ENCODE measurements at regions not wholly inside any gene's neighbourhood (a gene's known extent, or its start where the extent isn't known, plus 50 kb on each side); places are given as distances from the start of the nearest gene placed in this dataset.
"Not testable (repeated sequence)": the region's sequence is repeated elsewhere in the genome, so short reads cannot be mapped to it uniquely, and the experiment has no call there.

DNA sequence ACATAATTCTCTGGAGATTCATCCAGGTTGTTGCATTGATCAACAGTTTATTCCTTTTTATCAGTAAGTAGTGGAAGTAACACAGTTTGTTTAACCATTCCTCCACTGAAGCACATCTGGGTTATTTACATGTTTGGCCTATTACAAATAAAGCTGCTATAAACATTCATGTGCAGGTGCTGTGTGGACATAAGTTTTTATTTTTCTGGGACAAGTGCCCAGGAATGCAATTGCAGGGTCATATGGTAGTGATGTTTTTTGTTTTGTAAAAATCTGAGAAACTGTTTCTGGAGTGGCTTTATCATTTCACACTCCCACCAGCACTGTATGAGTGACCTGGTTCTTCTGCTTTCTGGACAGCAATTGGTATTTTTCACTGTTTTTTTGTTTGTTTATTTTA, 505.4 kb downstream of the CCER1 start:
- H3K36me3 ChIP-seq (replicated peaks; ENCODE audit: control insufficient read depth, insufficient read depth, low read length): no peaks in the 10 kb centered on the region
- DNase-seq: no peak
- no peak overlapping the region for H3K4me3 ChIP-seq (ENCODE audit: insufficient read depth, low read depth, low read length)
- no peaks in the 10 kb centered on the region for H3K27me3 ChIP-seq (ENCODE audit: control insufficient read depth, insufficient read depth, low read length)

DNA sequence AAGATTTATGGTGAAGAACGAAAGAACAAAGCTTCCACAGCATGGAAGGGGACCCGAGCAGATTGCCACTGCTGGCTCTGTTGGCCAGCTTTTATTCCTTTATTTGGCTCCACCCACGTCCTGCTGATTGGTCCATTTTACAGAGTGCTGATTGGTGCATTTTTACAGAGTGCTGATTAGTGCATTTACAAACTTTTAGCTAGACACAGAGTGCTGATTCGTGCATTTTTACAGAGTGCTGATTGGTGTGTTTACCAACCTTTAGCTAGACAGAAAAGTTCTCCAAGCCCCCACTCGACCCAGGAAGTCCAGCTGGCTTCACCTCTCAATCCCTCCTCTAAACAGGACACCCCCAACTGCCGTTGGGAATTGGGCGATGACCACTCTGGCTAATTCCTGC, 511.5 kb downstream of the CCER1 start:
- H3K36me3 ChIP-seq (replicated peaks; ENCODE audit: control insufficient read depth, insufficient read depth, low read length); DNase-seq; H3K27me3 ChIP-seq (ENCODE audit: control insufficient read depth, insufficient read depth, low read length); H3K4me3 ChIP-seq (ENCODE audit: insufficient read depth, low read depth, low read length): not testable (repeated sequence)

DNA sequence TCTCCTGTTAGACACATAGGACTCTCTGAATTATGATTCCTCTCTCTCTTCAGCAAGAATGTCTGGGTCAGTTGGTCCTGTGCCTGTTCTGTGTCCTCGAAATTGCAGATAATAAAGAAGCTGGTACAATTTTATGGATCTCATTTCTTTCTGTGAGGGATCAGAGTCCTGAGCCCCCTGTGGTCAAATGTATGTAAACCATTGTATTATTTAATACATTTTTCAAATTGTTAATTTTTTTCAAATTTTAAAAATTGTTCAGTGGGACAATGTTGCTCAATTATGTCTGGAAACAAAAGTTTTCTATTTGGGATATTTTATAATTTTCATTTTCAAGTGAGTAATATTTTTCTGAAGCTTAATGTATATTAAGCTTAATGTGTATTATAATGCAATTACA, 513.5 kb downstream of the CCER1 start:
- no peak for DNase-seq
- Histone ChIP-seq H3K4me3 (ENCODE audit: insufficient read depth, low read depth, low read length) (no peak overlapping the region), H3K27me3 (ENCODE audit: control insufficient read depth, insufficient read depth, low read length) (no peaks in the 10 kb centered on the region), H3K36me3 (replicated peaks; ENCODE audit: control insufficient read depth, insufficient read depth, low read length) (no peaks in the 10 kb centered on the region)

DNA sequence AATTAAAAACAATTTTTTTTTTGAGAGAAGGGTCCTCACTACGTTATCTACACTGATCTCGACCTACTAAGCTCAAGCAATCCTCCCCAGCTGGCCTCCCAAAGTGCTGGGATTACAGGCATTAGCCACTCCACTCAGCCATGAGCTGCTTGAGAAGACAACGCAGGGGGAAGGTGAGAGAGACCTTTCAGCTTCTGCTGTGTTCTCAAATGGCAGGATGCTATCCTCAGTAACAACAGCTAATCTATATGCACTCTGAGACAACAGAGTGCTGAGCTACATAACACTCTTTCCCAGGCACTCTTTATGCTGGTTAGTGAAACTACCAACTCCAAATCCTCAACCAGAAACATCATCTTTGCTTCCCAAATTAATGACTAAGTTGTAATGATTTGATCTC, 526.1 kb downstream of the CCER1 start:
- H3K36me3 ChIP-seq (replicated peaks; ENCODE audit: control insufficient read depth, insufficient read depth, low read length): no peaks in the 10 kb centered on the region
- no peak for DNase-seq
- no peak overlapping the region for H3K4me3 ChIP-seq (ENCODE audit: insufficient read depth, low read depth, low read length)
- H3K27me3 ChIP-seq (ENCODE audit: control insufficient read depth, insufficient read depth, low read length): no peaks in the 10 kb centered on the region

DNA sequence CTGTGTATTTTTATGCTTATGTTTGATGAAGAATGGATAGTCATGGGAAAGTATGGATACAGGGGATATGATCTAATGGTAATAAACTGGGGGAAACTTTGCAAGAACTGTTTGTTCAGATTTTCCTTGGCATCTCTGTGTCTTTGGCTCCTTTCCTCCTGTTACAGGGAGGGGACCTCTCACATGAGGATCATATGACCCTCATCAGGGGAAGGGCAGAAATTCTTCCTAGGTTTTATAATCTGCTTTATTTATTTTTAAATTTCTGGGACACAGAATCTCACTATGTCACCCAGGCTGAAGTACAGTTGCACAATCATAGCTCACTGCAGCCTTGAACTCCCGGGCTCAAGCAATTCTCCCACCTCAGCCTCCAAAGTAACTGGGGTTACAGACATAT, 526.5 kb downstream of the CCER1 start:
- Histone ChIP-seq H3K4me3 (ENCODE audit: insufficient read depth, low read depth, low read length) (no peak overlapping the region), H3K27me3 (ENCODE audit: control insufficient read depth, insufficient read depth, low read length) (no peaks in the 10 kb centered on the region), H3K36me3 (replicated peaks; ENCODE audit: control insufficient read depth, insufficient read depth, low read length) (no peaks in the 10 kb centered on the region)
- no peak for DNase-seq

DNA sequence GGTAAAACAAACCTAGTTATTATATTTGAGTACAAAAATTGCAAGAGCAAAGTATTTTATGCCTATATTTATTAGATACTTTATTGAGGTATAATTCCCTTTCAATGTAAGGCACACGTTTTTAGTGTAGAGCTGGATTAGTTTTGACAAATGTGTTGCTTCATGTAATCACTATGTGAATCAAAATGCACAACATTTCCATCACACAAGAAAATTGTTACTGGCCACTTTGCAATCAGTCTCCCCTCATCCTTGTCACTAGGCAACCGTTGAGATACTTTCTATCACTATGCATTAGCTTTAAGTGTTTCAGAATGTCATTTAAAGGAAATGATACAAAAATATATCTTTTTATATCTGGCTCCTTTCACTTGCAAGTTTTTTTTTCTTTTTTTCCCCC, 531.0 kb downstream of the CCER1 start:
- Histone ChIP-seq H3K27me3 (ENCODE audit: control insufficient read depth, insufficient read depth, low read length) (no peaks in the 10 kb centered on the region), H3K36me3 (replicated peaks; ENCODE audit: control insufficient read depth, insufficient read depth, low read length) (no peaks in the 10 kb centered on the region), H3K4me3 (ENCODE audit: insufficient read depth, low read depth, low read length) (no peak overlapping the region)
- no peak for DNase-seq

DNA sequence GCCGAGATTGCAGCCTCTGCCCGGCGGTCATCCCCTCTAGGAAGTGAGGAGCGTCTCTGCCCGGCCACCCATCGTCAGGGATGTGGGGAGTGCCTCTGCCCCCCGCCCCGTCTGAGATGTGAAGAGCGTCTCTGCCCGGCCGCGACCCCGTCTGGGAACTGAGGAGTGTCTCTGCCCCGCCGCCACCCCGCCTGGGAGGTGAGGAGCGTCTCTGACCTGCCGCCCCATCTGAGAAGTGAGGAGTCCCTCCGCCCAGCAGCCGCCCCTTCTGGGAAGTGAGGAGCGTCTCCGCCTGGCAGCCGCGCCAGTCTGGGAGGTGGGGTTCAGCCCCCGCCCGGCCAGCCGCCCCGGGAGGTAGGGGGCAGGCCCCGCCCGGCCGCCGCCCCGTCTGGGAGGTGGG, 544.0 kb downstream of the CCER1 start:
- H3K36me3 ChIP-seq (replicated peaks; ENCODE audit: control insufficient read depth, insufficient read depth, low read length): no peaks in the 10 kb centered on the region
- DNase-seq: no peak
- no peaks in the 10 kb centered on the region for H3K27me3 ChIP-seq (ENCODE audit: control insufficient read depth, insufficient read depth, low read length)
- no peak overlapping the region for H3K4me3 ChIP-seq (ENCODE audit: insufficient read depth, low read depth, low read length)

DNA sequence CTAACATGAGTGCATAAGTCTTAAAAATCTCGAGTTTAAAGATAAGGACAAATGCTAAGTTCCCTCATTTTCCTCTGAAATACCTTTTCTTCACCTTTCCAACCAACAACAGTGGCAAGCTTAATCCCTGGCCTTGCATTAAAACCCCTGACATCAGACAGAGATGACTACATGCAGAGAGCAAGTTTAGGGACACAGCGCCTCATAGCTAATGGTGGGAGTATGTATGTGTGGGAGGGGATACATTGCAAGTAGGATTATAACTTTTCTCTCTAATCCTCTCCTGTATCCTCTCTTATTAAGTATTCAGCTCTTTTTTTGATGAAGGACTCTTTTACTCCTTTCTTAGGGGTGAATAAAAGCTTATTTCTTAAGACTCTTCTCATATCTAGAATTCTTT, 547.1 kb downstream of the CCER1 start:
- H3K4me3 ChIP-seq (ENCODE audit: insufficient read depth, low read depth, low read length): no peak overlapping the region
- no peaks in the 10 kb centered on the region for H3K27me3 ChIP-seq (ENCODE audit: control insufficient read depth, insufficient read depth, low read length)
- peak; percentile 33 for DNase-seq
- no peaks in the 10 kb centered on the region for H3K36me3 ChIP-seq (replicated peaks; ENCODE audit: control insufficient read depth, insufficient read depth, low read length)

DNA sequence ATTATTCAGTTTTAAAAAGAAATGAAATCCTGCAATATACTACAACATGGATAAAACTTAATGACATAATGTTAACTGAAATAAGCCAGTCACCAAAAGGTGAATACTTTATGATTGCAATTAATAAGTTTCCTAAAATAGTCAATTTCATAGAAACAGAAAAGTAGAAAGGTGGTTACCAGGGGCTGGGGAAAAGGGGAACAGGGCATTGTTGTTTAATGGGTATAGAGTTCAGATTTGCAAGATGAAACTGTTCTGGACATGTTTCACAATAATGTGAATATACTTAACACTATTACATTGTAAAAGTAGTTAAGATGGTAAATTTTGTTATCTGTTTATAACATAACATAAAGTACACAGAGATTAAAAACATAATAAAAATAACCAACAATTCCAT, 550.9 kb downstream of the CCER1 start:
- H3K4me3 ChIP-seq (ENCODE audit: insufficient read depth, low read depth, low read length): no peak overlapping the region
- H3K27me3 ChIP-seq (ENCODE audit: control insufficient read depth, insufficient read depth, low read length): no peaks in the 10 kb centered on the region
- no peaks in the 10 kb centered on the region for H3K36me3 ChIP-seq (replicated peaks; ENCODE audit: control insufficient read depth, insufficient read depth, low read length)
- no peak for DNase-seq

DNA sequence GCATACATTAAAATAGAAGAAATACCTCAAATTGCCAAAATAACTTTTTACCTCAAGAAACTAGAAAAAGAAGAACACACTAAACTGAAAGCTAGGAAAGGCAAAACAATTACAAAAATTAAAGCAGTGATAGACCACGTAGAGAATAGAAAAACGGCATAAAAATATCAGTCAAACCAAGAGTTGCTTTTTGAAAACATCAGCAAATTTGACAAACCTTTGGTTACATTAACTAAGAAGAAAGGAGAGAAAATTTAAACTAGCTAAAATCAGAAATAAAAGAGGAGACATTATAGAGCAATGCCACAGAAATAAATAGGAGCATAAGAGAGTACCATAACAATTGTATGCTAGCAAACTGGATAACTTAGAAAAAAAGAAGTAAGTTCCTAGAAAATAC, 553.8 kb downstream of the CCER1 start:
- Histone ChIP-seq H3K27me3 (ENCODE audit: control insufficient read depth, insufficient read depth, low read length) (no peaks in the 10 kb centered on the region), H3K4me3 (ENCODE audit: insufficient read depth, low read depth, low read length) (no peak overlapping the region), H3K36me3 (replicated peaks; ENCODE audit: control insufficient read depth, insufficient read depth, low read length) (no peaks in the 10 kb centered on the region)
- DNase-seq: no peak

DNA sequence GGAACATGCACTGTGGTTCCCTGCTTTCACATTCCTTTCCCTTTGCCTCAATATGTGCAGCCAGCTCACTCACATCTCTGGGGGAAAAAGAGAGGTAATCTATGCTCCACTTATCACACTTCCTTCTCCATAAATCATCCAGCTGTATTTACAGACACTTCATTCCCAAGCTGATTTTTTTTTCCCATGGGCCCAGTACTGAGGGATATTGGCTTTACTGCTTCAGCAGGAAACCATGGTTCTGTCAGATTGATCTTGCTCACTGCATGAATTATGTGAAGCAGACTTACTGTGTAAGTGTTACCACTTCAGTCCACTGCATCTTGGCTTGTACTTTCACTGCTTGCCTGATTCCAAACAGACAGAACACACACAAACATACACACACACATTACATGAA, 555.6 kb downstream of the CCER1 start:
- Histone ChIP-seq H3K36me3 (replicated peaks; ENCODE audit: control insufficient read depth, insufficient read depth, low read length) (no peaks in the 10 kb centered on the region), H3K4me3 (ENCODE audit: insufficient read depth, low read depth, low read length) (no peak overlapping the region), H3K27me3 (ENCODE audit: control insufficient read depth, insufficient read depth, low read length) (no peaks in the 10 kb centered on the region)
- DNase-seq: no peak

DNA sequence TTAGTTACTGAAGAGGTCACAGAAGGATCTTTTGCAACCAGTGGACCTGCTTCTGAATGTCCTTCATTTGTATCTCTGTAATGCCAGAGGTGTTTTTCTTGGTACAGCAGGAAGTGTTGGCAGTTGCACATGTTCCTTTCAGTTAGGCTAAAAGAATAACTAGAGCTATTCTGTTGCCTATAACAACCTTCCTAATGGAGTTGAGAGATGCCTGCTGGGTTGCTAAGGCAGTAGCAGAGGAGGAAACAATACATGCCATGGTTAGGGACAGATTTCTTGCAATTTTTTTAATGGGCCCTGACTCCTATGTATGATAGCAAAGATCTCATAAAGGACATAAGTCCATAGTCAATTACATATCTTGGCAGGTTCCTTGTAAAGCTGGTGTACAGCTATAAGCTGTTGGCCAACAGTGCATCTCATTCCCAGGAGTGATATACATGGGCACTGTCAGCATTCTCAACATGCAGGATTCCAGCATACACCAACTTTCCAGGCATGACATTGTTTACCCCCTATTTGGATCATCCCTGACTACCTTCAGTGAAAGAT, 556.6 kb downstream of the CCER1 start:
- no peak for DNase-seq
- no peak overlapping the region for H3K4me3 ChIP-seq (ENCODE audit: insufficient read depth, low read depth, low read length)
- H3K36me3 ChIP-seq (replicated peaks; ENCODE audit: control insufficient read depth, insufficient read depth, low read length): no peaks in the 10 kb centered on the region
- no peaks in the 10 kb centered on the region for H3K27me3 ChIP-seq (ENCODE audit: control insufficient read depth, insufficient read depth, low read length)

DNA sequence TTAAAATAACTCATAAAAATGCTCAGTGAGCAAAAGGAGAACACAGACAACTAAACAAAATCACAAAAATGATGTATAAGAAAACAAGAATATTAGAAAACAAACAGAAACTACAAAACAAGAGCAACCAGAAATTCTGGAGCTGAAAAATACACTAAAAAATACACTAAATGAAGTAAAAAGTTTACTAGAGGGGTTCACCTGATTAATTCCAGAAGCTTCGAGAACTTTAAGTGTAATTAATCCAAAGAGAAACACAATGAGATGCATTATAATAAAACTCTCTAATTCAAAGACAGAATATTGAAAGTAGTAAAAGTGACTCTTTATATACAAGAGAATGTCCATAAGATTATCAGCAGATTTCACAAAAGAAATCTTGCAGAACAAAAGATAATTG, 558.4 kb downstream of the CCER1 start:
- H3K4me3 ChIP-seq (ENCODE audit: insufficient read depth, low read depth, low read length): no peak overlapping the region
- DNase-seq: no peak
- H3K27me3 ChIP-seq (ENCODE audit: control insufficient read depth, insufficient read depth, low read length): no peaks in the 10 kb centered on the region
- H3K36me3 ChIP-seq (replicated peaks; ENCODE audit: control insufficient read depth, insufficient read depth, low read length): no peaks in the 10 kb centered on the region

DNA sequence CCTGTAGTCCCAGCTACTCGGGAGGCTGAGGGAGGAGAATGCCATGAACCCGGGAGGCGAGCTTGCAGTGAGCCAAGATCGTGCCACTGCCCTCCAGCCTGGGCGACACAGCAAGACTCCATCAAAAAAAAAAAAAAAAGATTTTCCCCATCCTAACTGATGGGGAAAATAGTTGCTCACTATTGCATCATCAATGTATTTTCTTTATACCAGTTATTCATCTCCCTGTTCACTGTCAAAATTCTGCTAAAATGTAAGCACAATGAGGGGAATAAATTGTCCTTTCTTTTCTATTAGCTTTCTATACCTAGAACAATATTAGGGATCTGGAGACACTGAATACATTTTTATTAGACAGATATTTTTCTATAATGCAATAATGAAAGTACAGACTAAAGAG, 561.3 kb downstream of the CCER1 start:
- DNase-seq: no peak
- H3K27me3 ChIP-seq (ENCODE audit: control insufficient read depth, insufficient read depth, low read length): no peaks in the 10 kb centered on the region
- H3K4me3 ChIP-seq (ENCODE audit: insufficient read depth, low read depth, low read length): no peak overlapping the region
- no peaks in the 10 kb centered on the region for H3K36me3 ChIP-seq (replicated peaks; ENCODE audit: control insufficient read depth, insufficient read depth, low read length)

DNA sequence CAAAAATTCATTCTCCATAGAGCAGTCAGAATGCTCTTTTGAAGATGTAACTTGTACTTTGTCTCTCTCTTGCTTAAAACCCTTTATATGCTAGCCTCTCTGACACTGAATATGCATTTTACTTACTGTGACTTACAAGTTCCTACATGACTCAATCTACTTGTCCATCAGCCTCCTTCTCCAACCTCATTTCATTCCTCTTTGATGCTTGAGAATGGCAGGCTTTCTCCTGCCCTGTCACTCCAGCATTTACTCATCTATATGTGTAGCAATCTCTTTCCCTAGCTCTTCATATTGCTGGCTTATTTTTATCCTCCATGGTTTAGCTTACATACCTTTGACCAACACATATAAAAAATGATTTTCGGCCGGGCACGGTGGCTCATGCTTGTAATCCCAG, 561.9 kb downstream of the CCER1 start:
- no peak overlapping the region for H3K4me3 ChIP-seq (ENCODE audit: insufficient read depth, low read depth, low read length)
- H3K36me3 ChIP-seq (replicated peaks; ENCODE audit: control insufficient read depth, insufficient read depth, low read length): no peaks in the 10 kb centered on the region
- no peaks in the 10 kb centered on the region for H3K27me3 ChIP-seq (ENCODE audit: control insufficient read depth, insufficient read depth, low read length)
- no peak for DNase-seq

DNA sequence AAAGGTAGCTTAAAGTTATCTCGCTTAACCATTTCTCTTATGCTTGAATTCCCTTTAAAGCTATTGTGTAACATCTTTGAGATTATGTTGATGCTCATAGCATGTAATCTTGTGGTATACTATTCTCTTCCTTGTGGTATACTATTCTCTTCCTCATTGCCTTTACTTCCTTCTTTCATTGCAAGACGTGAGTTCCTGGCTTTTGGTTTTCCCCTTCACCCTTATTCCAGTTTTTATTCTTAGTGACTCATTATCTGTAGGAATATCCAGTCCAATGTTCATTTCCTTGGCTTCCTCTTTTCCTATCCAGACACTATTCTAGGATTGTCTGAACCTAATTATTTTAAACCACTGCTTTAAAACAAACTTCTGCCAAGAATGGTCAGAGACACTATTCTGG, 564.0 kb downstream of the CCER1 start:
- Histone ChIP-seq H3K27me3 (ENCODE audit: control insufficient read depth, insufficient read depth, low read length) (no peaks in the 10 kb centered on the region), H3K36me3 (replicated peaks; ENCODE audit: control insufficient read depth, insufficient read depth, low read length) (no peaks in the 10 kb centered on the region), H3K4me3 (ENCODE audit: insufficient read depth, low read depth, low read length) (no peak overlapping the region)

More for the DNA sequence above, 564.0 kb downstream of the CCER1 start:
- DNase-seq: no peak
